ENCODE measurements at regions not wholly inside any gene's neighbourhood (a gene's known extent, or its start where the extent isn't known, plus 50 kb on each side); places are given as distances from the start of the nearest gene placed in this dataset.
"Not testable (repeated sequence)": the region's sequence is repeated elsewhere in the genome, so short reads cannot be mapped to it uniquely, and the experiment has no call there.

DNA sequence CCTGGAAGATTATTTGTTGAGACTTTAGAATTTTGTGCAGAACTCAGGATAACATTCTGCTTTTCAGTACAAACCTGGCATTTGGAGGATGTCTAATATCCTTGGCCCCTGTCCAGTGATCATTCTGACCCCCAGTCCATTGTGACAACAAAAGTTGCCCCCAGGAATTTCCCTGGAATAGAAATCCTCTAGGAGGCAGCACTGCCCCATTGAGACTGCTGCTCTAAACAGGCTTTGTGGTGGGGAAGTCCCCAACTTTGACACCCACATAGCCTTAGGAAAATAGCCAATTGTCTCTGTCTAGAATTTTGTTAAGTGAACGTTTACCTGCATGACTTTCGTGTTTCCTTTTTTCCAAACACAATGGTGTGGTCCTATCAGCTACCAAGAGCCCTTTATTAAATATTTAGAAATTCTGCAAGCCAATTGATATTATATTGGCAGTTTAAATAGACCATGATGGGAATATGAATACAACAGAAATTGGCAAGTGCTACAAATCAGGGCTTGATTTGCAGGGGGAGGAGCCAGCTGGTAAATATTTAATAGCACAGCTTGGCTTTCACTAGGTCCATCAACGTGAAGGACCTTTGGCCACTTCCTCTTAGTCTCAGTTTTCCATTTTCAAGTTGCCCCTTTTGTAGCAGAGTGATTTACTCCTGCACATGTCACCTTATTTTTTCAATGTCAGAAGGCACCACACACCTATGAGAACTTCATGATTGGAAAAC, 451.7 kb downstream of the EFNB2 start:
- Histone ChIP-seq H3K36me3 (ENCODE audit: control insufficient read depth, low read depth, low read length) (no peaks in the 10 kb centered on the region), H3K9me3 (ENCODE audit: control insufficient read depth, low read depth, low read length) (no peaks in the 10 kb centered on the region), H3K4me3 (ENCODE audit: low read length) (no peak overlapping the region), H3K9ac (ENCODE audit: low read length) (no peak overlapping the region), H3K27me3 (ENCODE audit: control insufficient read depth, insufficient read depth, low read length) (no peaks in the 10 kb centered on the region), H3K27ac (ENCODE audit: low read length) (no peak overlapping the region), H3K4me1 (ENCODE audit: control insufficient read depth, low read depth, low read length) (peaks cover 6% of the 10 kb centered on the region)

- H3K27me3 ChIP-seq (ENCODE audit: control insufficient read depth, insufficient read depth, low read length); H3K9ac ChIP-seq (ENCODE audit: low read length); H3K27ac ChIP-seq (ENCODE audit: low read length); H3K4me1 ChIP-seq (ENCODE audit: control insufficient read depth, low read depth, low read length); H3K4me3 ChIP-seq (ENCODE audit: low read length); H3K36me3 ChIP-seq (ENCODE audit: control insufficient read depth, low read depth, low read length); H3K9me3 ChIP-seq (ENCODE audit: control insufficient read depth, low read depth, low read length): not testable (repeated sequence)
Observed at GRCh38 chr13:106081221-106081620, 454.2 kb downstream of the EFNB2 start.

- Histone ChIP-seq H3K9me3 (ENCODE audit: control insufficient read depth, low read depth, low read length) (no peaks in the 10 kb centered on the region), H3K4me3 (ENCODE audit: low read length) (no peak overlapping the region), H3K9ac (ENCODE audit: low read length) (no peak overlapping the region), H3K4me1 (ENCODE audit: control insufficient read depth, low read depth, low read length) (no peaks in the 10 kb centered on the region), H3K27me3 (ENCODE audit: control insufficient read depth, insufficient read depth, low read length) (no peaks in the 10 kb centered on the region), H3K36me3 (ENCODE audit: control insufficient read depth, low read depth, low read length) (no peaks in the 10 kb centered on the region), H3K27ac (ENCODE audit: low read length) (no peak overlapping the region)
Observed at GRCh38 chr13:106078191-106078590, 457.3 kb downstream of the EFNB2 start.

- no peak overlapping the region for H3K27ac ChIP-seq (ENCODE audit: low read length)
Observed at GRCh38 chr13:106077017-106077416, 458.4 kb downstream of the EFNB2 start.

DNA sequence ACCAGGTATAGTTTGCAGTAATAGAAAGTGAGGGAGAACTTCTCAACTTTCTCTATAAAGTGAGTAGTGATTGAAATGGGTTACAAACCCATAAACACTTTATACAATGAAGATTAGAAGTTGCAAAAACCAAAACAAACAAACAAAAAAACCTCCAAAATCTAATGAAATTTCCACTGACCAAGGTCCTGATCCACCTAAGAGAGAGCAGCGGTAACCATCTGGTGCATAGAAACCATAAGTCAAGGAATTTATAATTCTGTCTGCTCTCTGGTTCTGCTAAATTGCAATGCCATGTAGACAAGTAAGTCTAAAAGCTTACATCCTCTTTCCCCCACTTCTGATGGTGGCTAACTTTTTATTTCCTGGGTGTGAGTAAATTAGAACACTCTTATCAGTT, 463.4 kb downstream of the EFNB2 start:
- Histone ChIP-seq H3K27me3 (ENCODE audit: control insufficient read depth, insufficient read depth, low read length) (no peaks in the 10 kb centered on the region), H3K4me3 (ENCODE audit: low read length) (no peak overlapping the region), H3K4me1 (ENCODE audit: control insufficient read depth, low read depth, low read length) (no peaks in the 10 kb centered on the region), H3K27ac (ENCODE audit: low read length) (no peak overlapping the region), H3K9me3 (ENCODE audit: control insufficient read depth, low read depth, low read length) (no peaks in the 10 kb centered on the region), H3K9ac (ENCODE audit: low read length) (no peak overlapping the region), H3K36me3 (ENCODE audit: control insufficient read depth, low read depth, low read length) (no peaks in the 10 kb centered on the region)

More at GRCh38 chr13:106077017-106077416, 458.4 kb downstream of the EFNB2 start:
- H3K36me3 ChIP-seq (ENCODE audit: control insufficient read depth, low read depth, low read length) = no peaks in the 10 kb centered on the region
- H3K4me1 ChIP-seq (ENCODE audit: control insufficient read depth, low read depth, low read length) = no peaks in the 10 kb centered on the region
- H3K27me3 ChIP-seq (ENCODE audit: control insufficient read depth, insufficient read depth, low read length) = no peaks in the 10 kb centered on the region
- no peak overlapping the region for H3K4me3 ChIP-seq (ENCODE audit: low read length)
- no peaks in the 10 kb centered on the region for H3K9me3 ChIP-seq (ENCODE audit: control insufficient read depth, low read depth, low read length)
- no peak overlapping the region for H3K9ac ChIP-seq (ENCODE audit: low read length)

- H3K9me3 ChIP-seq (ENCODE audit: control insufficient read depth, low read depth, low read length) = no peaks in the 10 kb centered on the region
- H3K4me3 ChIP-seq (ENCODE audit: low read length) = no peak overlapping the region
- H3K36me3 ChIP-seq (ENCODE audit: control insufficient read depth, low read depth, low read length) = no peaks in the 10 kb centered on the region
- no peak overlapping the region for H3K27ac ChIP-seq (ENCODE audit: low read length)
- H3K27me3 ChIP-seq (ENCODE audit: control insufficient read depth, insufficient read depth, low read length) = no peaks in the 10 kb centered on the region
- H3K4me1 ChIP-seq (ENCODE audit: control insufficient read depth, low read depth, low read length) = no peaks in the 10 kb centered on the region
- no peak overlapping the region for H3K9ac ChIP-seq (ENCODE audit: low read length)
Observed at GRCh38 chr13:106063591-106064313, 471.7 kb downstream of the EFNB2 start.

GRCh38 chr13:106061781-106062180, 473.7 kb downstream of the EFNB2 start:
- Histone ChIP-seq H3K4me3 (ENCODE audit: low read length) (no peak overlapping the region), H3K4me1 (ENCODE audit: control insufficient read depth, low read depth, low read length) (no peaks in the 10 kb centered on the region), H3K27ac (ENCODE audit: low read length) (no peak overlapping the region), H3K9me3 (ENCODE audit: control insufficient read depth, low read depth, low read length) (no peaks in the 10 kb centered on the region), H3K27me3 (ENCODE audit: control insufficient read depth, insufficient read depth, low read length) (no peaks in the 10 kb centered on the region), H3K36me3 (ENCODE audit: control insufficient read depth, low read depth, low read length) (no peaks in the 10 kb centered on the region), H3K9ac (ENCODE audit: low read length) (no peak overlapping the region)

- H3K9ac ChIP-seq (ENCODE audit: low read length) = no peak overlapping the region
- no peaks in the 10 kb centered on the region for H3K36me3 ChIP-seq (ENCODE audit: control insufficient read depth, low read depth, low read length)
- no peak overlapping the region for H3K27ac ChIP-seq (ENCODE audit: low read length)
- no peak overlapping the region for H3K4me3 ChIP-seq (ENCODE audit: low read length)
- no peaks in the 10 kb centered on the region for H3K9me3 ChIP-seq (ENCODE audit: control insufficient read depth, low read depth, low read length)
- no peaks in the 10 kb centered on the region for H3K4me1 ChIP-seq (ENCODE audit: control insufficient read depth, low read depth, low read length)
- no peaks in the 10 kb centered on the region for H3K27me3 ChIP-seq (ENCODE audit: control insufficient read depth, insufficient read depth, low read length)
Observed at GRCh38 chr13:106056851-106057250, 478.6 kb downstream of the EFNB2 start.

DNA sequence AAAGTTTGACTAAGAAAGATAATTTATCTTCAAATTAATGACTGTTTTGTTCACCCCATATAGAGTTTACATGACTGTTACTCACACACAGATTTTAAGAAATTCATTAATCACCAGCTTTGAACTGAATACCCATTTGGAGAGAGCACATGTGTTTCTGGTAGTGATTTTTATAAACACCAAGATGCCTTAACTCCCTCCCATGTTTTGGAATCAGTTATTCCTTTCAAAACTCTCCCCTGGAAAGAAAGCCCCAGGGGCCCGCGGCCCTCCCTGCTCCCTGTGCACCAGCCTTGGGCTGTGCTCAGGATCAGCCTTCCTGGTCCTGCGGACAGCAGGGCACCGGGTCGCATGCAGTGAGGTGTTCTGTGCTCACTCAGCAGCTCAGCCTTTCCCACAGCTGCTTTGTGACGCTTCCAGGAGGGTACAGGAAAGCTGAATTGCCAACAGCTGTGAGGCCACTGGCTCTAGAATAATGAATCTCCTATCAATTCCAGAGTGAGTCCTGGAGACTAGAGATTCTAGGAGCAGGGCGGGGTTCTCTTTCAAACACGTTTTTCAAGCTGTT, 483.2 kb downstream of the EFNB2 start:
- no peak overlapping the region for H3K9ac ChIP-seq (ENCODE audit: low read length)
- no peaks in the 10 kb centered on the region for H3K9me3 ChIP-seq (ENCODE audit: control insufficient read depth, low read depth, low read length)
- no peaks in the 10 kb centered on the region for H3K4me1 ChIP-seq (ENCODE audit: control insufficient read depth, low read depth, low read length)
- H3K27ac ChIP-seq (ENCODE audit: low read length) = no peak overlapping the region
- H3K4me3 ChIP-seq (ENCODE audit: low read length) = no peak overlapping the region
- H3K27me3 ChIP-seq (ENCODE audit: control insufficient read depth, insufficient read depth, low read length) = no peaks in the 10 kb centered on the region
- no peaks in the 10 kb centered on the region for H3K36me3 ChIP-seq (ENCODE audit: control insufficient read depth, low read depth, low read length)

GRCh38 chr13:106049171-106049570, 486.3 kb downstream of the EFNB2 start:
- no peaks in the 10 kb centered on the region for H3K9me3 ChIP-seq (ENCODE audit: control insufficient read depth, low read depth, low read length)
- H3K27ac ChIP-seq (ENCODE audit: low read length) = no peak overlapping the region
- H3K4me1 ChIP-seq (ENCODE audit: control insufficient read depth, low read depth, low read length) = no peaks in the 10 kb centered on the region
- H3K27me3 ChIP-seq (ENCODE audit: control insufficient read depth, insufficient read depth, low read length) = no peaks in the 10 kb centered on the region
- H3K4me3 ChIP-seq (ENCODE audit: low read length) = no peak overlapping the region
- H3K36me3 ChIP-seq (ENCODE audit: control insufficient read depth, low read depth, low read length) = no peaks in the 10 kb centered on the region
- no peak overlapping the region for H3K9ac ChIP-seq (ENCODE audit: low read length)

GRCh38 chr13:106048386-106048785, 487.1 kb downstream of the EFNB2 start:
- H3K27ac ChIP-seq (ENCODE audit: low read length) = no peak overlapping the region
- H3K4me1 ChIP-seq (ENCODE audit: control insufficient read depth, low read depth, low read length) = no peaks in the 10 kb centered on the region
- no peak overlapping the region for H3K9ac ChIP-seq (ENCODE audit: low read length)
- no peaks in the 10 kb centered on the region for H3K36me3 ChIP-seq (ENCODE audit: control insufficient read depth, low read depth, low read length)
- no peaks in the 10 kb centered on the region for H3K9me3 ChIP-seq (ENCODE audit: control insufficient read depth, low read depth, low read length)
- H3K27me3 ChIP-seq (ENCODE audit: control insufficient read depth, insufficient read depth, low read length) = no peaks in the 10 kb centered on the region
- no peak overlapping the region for H3K4me3 ChIP-seq (ENCODE audit: low read length)
